Fibroblast of skin of right biceps (primary cell): ENCODE measurements at regions not wholly inside any gene's neighbourhood (a gene's known extent, or its start where the extent isn't known, plus 50 kb on each side); places are given as distances from the start of the nearest gene placed in this dataset.
"Not testable (repeated sequence)": the region's sequence is repeated elsewhere in the genome, so short reads cannot be mapped to it uniquely, and the experiment has no call there.

Experiments
- DNase-seq: peaks from one replicate; pipeline ENCODE4 v3.0.0-alpha.2; 2013

GRCh38 chr3:192968901-192969300 lies 51.2 kb upstream of the MB21D2 start:
- peak; percentile 71 for DNase-seq

- DNase-seq = no peak
Measured at GRCh38 chr3:192980632-192981031, 63.0 kb upstream of the MB21D2 start.

DNA sequence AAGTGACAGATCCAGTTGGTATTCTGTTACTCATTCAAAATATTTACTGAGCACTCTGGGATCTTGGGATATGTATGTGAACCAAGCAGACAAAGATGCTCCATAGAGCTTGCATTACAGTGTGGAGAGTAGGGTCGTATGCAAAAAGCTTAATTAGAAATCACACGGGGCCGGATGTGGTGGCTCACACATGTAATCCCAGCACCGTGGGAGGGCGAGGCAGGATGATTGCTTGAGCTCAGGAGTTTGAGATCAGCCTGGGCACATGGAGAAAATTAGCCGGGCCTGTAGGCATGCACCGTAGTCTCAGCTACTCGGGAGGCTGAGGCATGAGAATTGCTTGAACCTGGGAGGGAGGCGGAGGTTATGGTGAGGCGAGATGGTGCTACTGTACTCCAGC lies 68.7 kb upstream of the MB21D2 start:
- peak; percentile 36 for DNase-seq

GRCh38 chr3:192991356-192991755 lies 73.7 kb upstream of the MB21D2 start:
- DNase-seq = no peak

DNA sequence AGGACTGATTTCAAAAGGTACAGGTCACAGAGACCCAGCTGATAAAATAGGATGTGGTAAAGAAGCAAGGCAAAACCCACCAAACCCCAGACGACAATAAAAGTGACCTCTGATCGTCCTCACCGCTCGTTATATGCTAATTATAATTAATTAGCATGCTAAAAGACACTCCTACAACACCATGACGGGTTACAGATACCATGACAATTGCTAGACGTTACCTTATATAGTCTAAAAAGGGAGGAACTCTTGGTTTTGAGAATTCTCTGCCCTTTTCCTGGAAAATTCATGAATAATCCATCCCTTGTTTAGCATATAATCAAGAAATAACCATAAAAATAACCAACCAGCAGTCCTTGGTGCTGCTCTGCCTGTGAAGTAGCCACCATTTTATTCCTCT lies 74.7 kb upstream of the MB21D2 start:
- no peak for DNase-seq

- DNase-seq = no peak
Measured at GRCh38 chr3:192993411-192993810, 75.8 kb upstream of the MB21D2 start.

DNA sequence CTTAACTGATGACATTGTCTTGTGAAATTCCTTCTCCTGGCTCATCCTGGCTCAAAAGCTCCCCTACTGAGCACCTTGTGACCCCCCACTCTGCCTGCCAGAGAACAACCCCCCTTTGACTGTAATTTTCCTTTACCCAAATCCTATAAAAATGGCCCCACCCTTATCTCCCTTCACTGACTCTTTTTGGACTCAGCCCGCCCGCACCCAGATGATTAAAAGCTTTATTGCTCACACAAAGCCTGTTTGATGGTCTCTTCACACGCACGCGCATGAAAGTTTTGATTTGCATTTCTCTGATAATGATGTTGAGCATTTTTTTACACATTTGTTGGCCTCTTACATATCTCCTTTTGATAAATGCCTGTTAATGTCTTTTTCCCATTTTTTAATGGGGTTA lies 83.5 kb upstream of the MB21D2 start:
- not testable (repeated sequence) for DNase-seq

DNA sequence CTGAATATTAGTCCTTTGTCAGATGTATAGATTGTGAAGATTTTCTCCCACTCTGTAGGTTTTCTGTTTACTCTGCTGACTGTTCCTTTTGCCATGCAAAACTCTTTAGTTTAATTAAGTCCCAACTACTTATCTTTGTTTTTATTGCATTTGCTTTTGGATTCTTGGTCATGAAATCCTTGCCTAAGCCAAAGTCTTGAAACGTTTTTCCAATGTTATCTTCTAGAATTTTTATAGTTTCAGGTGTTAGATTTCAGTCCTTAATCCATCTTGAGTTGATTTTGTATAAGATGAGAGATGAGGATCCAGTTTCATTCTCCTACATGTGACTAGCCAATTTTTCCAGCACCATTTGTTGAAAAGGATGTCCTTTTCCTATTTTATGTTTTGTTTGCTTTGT lies 86.0 kb upstream of the MB21D2 start:
- DNase-seq = not testable (repeated sequence)

DNA sequence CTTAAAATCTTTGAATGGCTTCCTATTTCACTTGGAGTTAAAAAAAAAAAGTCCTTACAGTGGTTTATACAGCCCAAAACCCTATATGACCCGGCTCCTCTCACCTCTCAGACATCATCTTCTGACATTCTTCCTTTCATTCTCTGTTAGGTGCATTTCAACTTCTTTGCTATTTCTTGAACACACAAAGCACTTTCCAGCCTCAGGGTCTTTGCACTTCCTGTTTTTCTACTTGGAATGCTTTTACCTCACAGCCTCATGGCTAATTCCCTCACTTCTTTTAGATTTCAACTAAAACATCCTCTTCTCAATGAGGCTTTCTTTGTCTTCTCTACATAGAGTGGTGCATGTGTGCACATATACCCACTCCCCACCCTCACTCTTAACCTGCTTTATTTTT lies 91.0 kb upstream of the MB21D2 start:
- DNase-seq = no peak

GRCh38 chr3:193010191-193010590 lies 92.5 kb upstream of the MB21D2 start:
- no peak for DNase-seq

DNA sequence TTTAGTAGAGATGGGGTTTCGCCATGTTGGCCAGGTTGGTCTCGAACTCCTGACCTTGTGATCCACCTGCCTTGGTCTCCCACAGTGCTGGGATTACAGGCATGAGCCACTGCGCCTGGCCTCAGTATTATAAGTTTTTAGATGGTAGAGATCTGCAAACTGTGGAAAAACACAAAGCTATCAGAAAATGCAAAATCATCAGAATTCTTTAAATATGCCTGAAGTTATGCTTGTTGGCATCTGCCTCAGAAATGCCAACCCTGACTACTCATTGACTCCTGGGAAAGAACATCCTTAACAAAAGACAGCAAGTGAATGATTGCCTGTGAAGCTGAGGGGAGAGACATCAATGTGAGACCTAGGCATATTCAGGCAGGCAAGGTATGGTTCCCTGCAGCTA lies 94.3 kb upstream of the MB21D2 start:
- no peak for DNase-seq

DNA sequence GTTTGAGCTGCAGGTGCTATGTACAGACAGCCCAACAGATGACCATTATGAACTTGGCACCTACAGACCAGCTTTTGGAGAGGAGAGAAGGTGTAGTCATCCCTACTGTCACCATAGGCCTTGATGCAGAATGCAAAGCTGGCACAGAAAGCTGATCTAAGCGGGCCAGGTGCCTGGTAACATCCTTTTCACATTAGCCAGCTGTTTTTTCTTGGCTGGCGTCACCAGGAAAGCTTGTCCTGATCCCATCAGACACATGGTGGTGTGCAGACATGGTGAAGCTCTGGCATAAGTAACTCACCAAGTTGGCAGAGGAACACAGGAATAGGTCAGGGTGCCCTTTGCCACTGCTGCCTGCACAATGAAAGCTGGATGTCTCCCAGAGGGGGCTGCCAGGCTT lies 97.2 kb upstream of the MB21D2 start:
- no peak for DNase-seq

DNA sequence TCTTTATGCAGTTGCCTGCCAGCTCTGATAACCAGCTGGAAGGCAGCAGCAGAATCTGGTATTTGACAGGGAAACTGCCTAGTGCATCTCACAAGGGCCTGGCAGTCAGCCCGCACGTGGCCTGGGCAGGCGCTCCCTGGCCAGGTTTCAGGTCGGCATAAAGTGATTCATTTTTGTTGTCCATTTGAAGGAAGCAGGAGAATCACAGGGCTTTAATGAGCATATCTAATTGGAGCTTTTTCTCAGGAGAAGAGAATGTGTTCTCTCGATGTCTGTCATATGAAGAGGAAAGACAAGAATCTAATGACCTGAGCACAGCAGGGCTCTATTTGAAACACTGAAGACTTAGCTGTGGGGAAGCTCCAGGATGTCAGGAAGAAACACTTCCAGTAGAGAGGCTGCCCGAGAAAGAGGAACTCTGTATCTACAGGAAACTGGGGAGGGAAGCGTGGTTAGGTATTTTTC lies 98.8 kb upstream of the MB21D2 start:
- peak; percentile 23 for DNase-seq

DNA sequence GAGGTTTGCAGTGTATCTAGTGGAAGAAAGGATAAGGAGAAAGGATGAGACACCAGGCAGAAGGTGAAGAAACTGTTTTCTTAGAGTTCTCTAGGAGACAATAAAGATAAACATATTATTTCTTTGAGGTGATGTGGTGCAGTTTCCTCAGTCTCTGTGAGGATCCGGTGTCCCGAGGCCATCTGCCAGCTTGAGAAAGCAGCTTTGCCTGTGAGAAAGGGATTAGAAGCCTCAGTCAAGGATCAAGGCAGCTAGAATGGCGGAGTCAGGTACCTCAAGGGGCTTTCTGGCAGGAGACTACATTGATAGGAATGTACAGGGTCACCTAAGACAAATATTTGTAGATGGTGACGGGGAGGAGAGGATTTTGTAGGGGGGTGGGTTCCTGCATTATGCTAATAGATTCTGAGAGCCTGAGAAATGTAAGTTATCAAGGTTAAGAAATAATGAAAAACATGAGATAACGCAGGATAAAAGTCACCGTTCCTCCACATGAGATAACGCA lies 103.9 kb upstream of the MB21D2 start:
- no peak for DNase-seq

GRCh38 chr3:193023218-193023617 lies 105.6 kb upstream of the MB21D2 start:
- no peak for DNase-seq

GRCh38 chr3:193028258-193028657 lies 110.6 kb upstream of the MB21D2 start:
- no peak for DNase-seq

GRCh38 chr3:193029800-193030199 lies 112.1 kb upstream of the MB21D2 start:
- no peak for DNase-seq

- peak; percentile 56 for DNase-seq
Measured at GRCh38 chr3:193030276-193030675, 112.6 kb upstream of the MB21D2 start.

DNA sequence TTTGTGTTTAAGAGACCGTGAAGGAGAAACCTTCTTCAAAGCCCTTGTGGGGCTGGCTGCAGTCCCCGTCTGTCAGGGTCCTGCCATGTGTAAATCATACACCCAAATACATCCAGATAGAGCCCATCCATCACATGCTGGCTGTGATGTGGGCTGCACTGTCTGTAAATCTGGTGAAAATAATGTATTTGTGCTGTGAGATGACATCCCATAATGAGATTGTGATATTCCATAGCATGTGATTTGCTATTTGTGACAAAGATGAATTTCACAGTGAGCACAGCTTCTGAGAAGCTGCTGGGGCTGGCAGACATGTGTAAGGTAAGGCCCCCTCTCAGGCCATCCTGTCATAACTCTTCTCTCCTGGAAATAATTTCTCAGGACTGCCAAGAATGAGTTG lies 114.3 kb upstream of the MB21D2 start:
- no peak for DNase-seq

DNA sequence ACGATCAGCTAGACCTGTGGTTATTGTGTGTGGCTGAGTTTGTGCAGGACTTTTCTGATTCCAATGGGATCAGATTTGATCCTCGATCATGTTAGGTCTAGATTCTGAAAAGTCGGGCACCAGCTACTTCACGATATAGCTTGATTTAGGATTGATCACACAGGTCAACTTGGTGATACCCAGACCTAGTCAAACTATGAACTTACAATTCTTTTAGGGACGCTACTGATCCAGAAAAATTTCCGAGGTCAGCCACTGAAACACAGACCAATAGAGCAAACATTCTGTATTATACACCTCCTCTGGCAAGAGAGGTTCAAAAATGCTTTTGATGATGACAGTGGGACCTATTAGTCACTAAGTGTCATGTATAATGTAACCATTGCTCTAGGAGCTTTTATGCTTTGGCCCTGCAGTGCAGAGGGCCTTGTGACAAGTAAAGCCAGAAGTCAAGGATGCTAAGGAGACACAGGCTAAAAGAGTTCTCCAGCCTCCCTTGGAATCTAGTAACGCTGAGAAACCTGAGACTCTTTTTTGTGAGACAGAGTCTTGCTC lies 115.6 kb upstream of the MB21D2 start:
- DNase-seq = no peak

DNA sequence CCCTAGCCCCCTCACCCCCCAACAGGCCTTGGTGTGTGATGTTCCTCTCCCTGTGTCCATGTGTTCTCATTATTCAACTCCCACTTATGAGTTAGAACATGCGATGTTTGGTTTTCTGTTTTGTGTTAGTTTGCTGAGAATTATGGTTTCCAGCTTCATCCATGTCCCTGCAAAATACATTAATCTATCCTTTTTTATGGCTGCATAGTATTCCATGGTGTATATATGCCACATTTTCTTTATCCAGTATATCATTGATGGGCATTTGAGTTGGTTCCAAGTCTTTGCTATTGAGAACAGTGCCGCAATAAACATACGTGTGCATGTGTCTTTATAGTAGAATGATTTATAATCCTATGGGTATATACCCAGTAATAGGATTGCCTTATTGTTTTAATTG lies 120.2 kb upstream of the MB21D2 start:
- not testable (repeated sequence) for DNase-seq

- DNase-seq = no peak
Measured at GRCh38 chr3:193039058-193039457, 121.4 kb upstream of the MB21D2 start.

DNA sequence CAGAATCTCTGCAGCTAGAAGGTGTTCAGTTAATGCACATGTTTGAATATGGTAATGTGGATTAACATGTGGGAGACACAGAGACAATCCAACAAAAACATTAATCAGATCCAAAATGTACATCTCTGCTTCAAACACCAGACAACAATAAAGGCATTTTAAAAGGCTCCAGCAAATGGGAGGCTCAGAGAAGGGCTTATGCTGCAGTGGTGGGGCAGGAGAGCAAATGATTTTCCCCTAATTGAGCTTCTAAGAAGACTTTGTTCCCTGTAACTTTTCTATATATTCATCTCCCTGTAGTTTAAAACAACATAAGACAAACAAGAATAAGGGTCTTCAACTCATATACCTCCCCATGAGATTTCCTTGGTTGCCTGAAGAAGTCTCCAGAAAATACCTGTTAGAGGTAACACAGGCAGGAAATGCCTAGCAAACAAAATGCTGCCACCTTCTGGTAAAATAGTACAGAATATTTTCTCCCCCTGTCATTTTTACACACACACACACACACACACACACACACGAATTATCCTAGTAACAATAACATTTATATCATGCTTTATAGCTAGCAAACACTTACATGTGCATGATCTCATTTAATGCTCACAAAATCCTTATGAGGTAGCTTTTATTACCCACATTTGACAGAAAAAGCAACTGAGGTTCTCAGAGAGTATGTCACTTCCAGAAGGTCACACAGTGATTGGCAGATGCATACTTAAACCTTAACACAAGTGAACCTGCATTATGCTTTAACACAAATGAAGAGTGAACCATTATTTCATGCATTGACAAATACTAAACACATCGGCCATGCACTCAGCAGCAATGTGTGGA lies 123.4 kb upstream of the MB21D2 start:
- DNase-seq = peak; percentile 45

GRCh38 chr3:193046371-193046770 lies 128.7 kb upstream of the MB21D2 start:
- DNase-seq = no peak
